ENCODE measurements at regions not wholly inside any gene's neighbourhood (a gene's known extent, or its start where the extent isn't known, plus 50 kb on each side); places are given as distances from the start of the nearest gene placed in this dataset.
A peak's percentile ranks its signal among the peaks of the same experiment; 100 is the strongest.

- Histone ChIP-seq H3K4me3 (no peak overlapping the region), H3K4me1 (no peaks in the 10 kb centered on the region), H3K9me3 (no peaks in the 10 kb centered on the region), H3K36me3 (no peaks in the 10 kb centered on the region), H3K27me3 (no peaks in the 10 kb centered on the region), H3K27ac (no peak overlapping the region)
- WGBS, 2 donors, result 66 to 71% methylated on average over 12 of the region's 12 CpGs
- FAIRE-seq (no peak), ATAC-seq (no peak), DNase-seq (peak in 1 of 6 donors; percentile 5)
- intact Hi-C loops (cut with DNase I), result no loop called here
- TF ChIP-seq CTCF (IDR thresholded peaks at IDR 0.05), result no peak
Observed at GRCh38 chr11:64428693-64429092, 69.7 kb downstream of the RPS6KA4 start.

GRCh38 chr11:64429970-64430369 lies 71.0 kb downstream of the RPS6KA4 start:
- Histone ChIP-seq H3K27me3 (no peaks in the 10 kb centered on the region), H3K36me3 (no peaks in the 10 kb centered on the region), H3K4me3 (no peak overlapping the region), H3K4me1 (no peaks in the 10 kb centered on the region), H3K9me3 (no peaks in the 10 kb centered on the region), H3K27ac (no peak overlapping the region)
- WGBS, 2 donors, result 89 to 90% methylated on average over 12 of the region's 12 CpGs
- intact Hi-C loops (cut with DNase I), result no loop called here
- no peak for FAIRE-seq
- no peak for ATAC-seq
- TF ChIP-seq CTCF (IDR thresholded peaks at IDR 0.05), result no peak
- peak in 1 of 6 donors; percentile 23 for DNase-seq

GRCh38 chr11:64430645-64431044 lies 71.7 kb downstream of the RPS6KA4 start:
- Histone ChIP-seq H3K27ac (no peak overlapping the region), H3K27me3 (no peaks in the 10 kb centered on the region), H3K4me3 (no peak overlapping the region), H3K36me3 (no peaks in the 10 kb centered on the region), H3K9me3 (no peaks in the 10 kb centered on the region), H3K4me1 (no peaks in the 10 kb centered on the region)
- intact Hi-C loops (cut with DNase I), result no loop called here
- 67 to 71% methylated on average over 18 of the region's 18 CpGs for WGBS, 2 donors
- DNase-seq (peak in 1 of 6 donors; percentile 31), ATAC-seq (no peak), FAIRE-seq (no peak)
- TF ChIP-seq CTCF (IDR thresholded peaks at IDR 0.05), result no peak

GRCh38 chr11:64436000-64436399 lies 77.0 kb downstream of the RPS6KA4 start:
- WGBS, 2 donors, result 52 to 63% methylated on average over 4 of the region's 4 CpGs
- no peak for FAIRE-seq
- ATAC-seq, result no peak
- H3K4me1 ChIP-seq, result no peaks in the 10 kb centered on the region
- DNase-seq, result no peak
- no peaks in the 10 kb centered on the region for H3K9me3 ChIP-seq
- no peaks in the 10 kb centered on the region for H3K27me3 ChIP-seq
- TF ChIP-seq CTCF (IDR thresholded peaks at IDR 0.05), result no peak
- intact Hi-C loops (cut with DNase I), result no loop called here
- H3K36me3 ChIP-seq, result no peaks in the 10 kb centered on the region
- H3K4me3 ChIP-seq, result no peak overlapping the region
- no peak overlapping the region for H3K27ac ChIP-seq

GRCh38 chr11:64437426-64437825 lies 78.5 kb downstream of the RPS6KA4 start:
- Histone ChIP-seq H3K4me3 (no peak overlapping the region), H3K27ac (no peak overlapping the region), H3K36me3 (no peaks in the 10 kb centered on the region), H3K9me3 (no peaks in the 10 kb centered on the region), H3K4me1 (no peaks in the 10 kb centered on the region), H3K27me3 (no peaks in the 10 kb centered on the region)
- intact Hi-C loops (cut with DNase I), result no loop called here
- DNase-seq (peak in 1 of 6 donors; percentile 28), FAIRE-seq (no peak), ATAC-seq (no peak)
- WGBS, 2 donors, result 73 to 76% methylated on average over 7 of the region's 7 CpGs
- no peak for TF ChIP-seq CTCF (IDR thresholded peaks at IDR 0.05)
